ENCODE measurements at regions not wholly inside any gene's neighbourhood (a gene's known extent, or its start where the extent isn't known, plus 50 kb on each side); places are given as distances from the start of the nearest gene placed in this dataset.
"Not testable (repeated sequence)": the region's sequence is repeated elsewhere in the genome, so short reads cannot be mapped to it uniquely, and the experiment has no call there.

- not testable (repeated sequence) for TF ChIP-seq POLR2A (IDR thresholded peaks at IDR 0.05; ENCODE audit: low read depth, low read length); TAF1 (IDR thresholded peaks at IDR 0.05; ENCODE audit: borderline replicate concordance, low read depth, low read length)
Observed at GRCh38 chr7:131059401-131059800, 268.3 kb upstream of the MKLN1 start.

All from GM12892 (cell line).